Endothelial cell of hepatic sinusoid (primary cell): ENCODE measurements at regions not wholly inside any gene's neighbourhood (a gene's known extent, or its start where the extent isn't known, plus 50 kb on each side); places are given as distances from the start of the nearest gene placed in this dataset.

Experiments used
- in situ Hi-C: cut with HindIII; loops from 2 replicates; pipeline ENCODE4 v1.10.0; 2017; ENCODE audit warnings: low sequenced_read_pairs

DNA sequence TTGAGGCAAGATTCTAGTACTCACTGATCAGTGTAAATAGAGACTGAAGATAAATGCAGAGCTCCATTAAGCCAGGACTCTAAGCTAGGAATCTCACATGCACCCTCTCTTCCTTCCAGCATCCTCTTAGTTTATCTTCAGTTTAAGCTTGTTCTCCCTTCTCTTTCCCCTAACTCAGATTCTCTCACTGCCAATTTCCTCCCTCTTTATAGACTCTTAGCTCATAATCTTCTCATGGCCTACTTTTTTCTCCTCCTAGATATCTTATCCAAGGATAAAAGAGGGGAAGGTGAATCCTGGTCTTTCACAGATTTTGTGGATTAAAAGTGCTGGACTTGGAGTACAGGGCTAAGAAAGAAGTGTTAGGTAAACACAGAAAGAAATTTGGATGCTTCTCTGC lies 108.9 kb upstream of the TENM3 start:
- in situ Hi-C loops: no loop called here

DNA sequence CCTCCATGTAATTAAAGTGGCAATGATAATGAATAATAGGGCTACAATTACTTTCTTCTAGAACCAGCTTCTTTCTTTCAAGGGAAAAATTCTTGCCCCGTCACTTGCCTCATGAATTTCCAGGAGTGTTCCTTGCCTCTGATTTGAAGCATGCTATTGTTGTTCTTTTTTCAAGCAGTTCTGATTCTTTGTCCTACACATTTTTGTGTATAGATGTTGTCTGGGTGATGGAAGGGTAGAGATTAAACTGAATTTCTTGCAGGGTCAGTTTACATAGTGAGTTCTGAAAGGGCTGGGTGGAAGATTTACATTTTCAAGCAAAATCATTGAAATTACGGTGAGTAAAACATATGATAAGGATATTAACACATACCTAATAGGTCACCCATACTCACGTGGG lies 107.0 kb upstream of the TENM3 start:
- in situ Hi-C loops: no loop called here

DNA sequence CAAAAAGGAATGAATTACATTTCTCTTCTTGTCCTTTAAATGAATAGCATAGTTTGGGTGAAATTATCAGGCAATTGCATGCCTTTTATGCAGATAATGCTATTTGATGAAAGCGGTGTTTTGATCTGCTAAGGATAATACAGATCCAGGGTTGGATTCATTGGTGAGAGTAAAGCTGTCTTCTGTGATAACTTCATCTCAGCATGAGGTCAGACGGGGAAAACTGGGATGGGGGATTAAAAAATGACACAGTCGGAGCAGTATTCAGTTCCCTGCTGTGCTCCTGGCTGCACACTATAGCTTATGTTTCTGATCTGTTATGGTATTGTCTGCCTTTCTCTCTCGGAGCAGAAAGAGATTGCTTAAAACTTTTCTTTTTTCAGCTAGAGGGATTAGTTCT lies 105.9 kb upstream of the TENM3 start:
- in situ Hi-C loops: no loop called here

DNA sequence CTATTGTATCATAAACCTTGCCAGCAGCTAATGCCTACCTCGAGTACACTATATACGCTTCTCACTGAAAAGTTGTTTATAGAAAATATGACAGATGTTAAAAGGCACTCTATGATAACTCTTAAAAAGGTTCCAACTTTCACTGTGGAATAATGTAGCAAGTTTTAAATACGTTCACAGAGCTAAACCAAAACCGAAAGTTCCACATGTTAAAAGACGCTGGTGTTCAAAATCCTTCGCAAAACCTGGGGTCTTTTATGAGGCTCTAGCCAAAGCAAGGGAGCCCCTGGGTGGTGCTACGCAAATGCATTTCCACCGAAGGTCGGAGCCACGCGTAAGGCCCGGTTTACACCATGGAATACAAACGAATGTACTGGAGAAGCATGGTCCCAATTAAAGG lies 103.7 kb upstream of the TENM3 start:
- in situ Hi-C loops: no loop called here

DNA sequence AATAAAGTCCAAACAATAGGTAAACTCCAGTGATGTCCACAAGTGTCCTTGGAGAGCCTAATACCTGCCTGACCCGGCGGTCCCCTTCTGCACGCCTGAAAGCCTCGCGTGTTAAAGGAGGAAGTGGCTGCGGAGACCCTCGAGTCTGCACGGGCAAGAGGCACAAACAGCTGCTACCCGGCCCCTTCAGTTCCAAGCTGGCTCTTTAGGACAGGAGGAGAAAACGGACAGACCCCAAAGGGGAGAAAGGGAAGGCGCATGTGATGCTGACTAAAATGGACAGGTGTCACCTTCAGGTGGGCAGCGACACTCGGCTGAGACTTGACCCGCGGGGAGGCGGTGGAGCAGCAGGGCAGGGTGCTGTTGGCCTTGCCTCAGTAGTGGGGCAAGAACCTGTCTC lies 102.7 kb upstream of the TENM3 start:
- in situ Hi-C loops: no loop called here

DNA sequence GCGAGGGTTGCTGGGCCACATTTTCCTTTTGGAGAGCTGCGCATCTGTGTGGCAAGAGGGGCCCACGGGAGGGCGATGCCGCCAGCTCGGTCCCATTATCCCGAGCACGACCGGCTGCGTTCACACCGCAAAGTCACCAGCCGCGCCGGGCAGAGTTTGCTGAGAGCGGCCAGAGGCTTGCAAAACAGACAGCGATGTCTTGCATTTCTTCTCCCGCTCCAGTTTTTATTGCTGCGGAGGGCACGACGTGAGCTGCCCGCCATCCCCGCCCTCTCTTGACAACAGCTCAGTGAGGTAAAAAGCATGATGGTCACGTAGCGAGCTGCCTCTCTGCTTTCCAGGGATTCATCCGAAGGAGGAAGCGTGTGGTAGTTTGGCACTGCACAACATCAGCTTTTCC lies 102.1 kb upstream of the TENM3 start:
- in situ Hi-C loops: no loop called here

DNA sequence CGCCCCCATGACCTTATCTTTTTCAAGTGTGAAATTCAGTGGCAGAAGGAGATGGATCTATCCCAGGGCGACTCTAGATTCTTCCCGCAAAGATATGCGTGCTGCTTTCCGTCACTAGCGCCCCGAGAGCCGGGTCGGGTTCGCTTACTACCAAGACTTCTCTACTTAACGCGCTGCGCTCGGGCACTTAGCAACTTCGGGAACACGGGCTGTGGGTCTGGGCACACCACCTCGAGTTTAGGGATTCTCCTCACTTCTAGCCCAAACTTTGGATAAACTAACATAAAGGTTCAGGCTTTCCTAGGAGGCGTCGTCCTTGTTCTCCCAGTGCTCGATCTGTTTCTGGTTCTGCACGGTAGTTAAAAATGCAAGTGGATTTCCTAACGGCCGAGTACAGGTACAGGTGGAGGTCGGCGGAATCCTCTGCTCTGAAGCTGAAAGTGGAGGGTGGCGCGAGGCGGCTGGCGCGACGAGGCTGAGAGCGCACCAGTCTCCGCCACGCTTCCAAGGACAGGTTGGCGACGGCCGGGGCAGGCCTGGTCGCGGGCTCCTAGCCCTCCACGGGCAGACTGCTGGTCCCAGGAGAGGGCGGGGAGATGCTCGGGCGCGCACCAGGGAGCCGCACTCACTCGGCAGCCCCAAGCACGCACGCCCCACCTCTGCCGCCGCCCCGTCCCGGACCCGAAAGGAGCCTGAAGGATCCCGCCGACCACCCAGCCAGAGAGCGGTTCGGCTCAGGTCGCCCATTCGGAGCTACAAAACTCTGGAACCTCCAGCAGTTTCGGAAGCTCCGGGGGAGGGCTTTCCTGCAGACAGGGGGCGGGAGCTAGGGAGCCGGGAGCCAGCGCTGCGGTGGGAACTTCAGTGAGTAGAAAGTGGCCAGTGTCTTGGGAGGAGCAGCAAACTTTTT lies 100.8 kb upstream of the TENM3 start:
- in situ Hi-C loops: no loop called here

DNA sequence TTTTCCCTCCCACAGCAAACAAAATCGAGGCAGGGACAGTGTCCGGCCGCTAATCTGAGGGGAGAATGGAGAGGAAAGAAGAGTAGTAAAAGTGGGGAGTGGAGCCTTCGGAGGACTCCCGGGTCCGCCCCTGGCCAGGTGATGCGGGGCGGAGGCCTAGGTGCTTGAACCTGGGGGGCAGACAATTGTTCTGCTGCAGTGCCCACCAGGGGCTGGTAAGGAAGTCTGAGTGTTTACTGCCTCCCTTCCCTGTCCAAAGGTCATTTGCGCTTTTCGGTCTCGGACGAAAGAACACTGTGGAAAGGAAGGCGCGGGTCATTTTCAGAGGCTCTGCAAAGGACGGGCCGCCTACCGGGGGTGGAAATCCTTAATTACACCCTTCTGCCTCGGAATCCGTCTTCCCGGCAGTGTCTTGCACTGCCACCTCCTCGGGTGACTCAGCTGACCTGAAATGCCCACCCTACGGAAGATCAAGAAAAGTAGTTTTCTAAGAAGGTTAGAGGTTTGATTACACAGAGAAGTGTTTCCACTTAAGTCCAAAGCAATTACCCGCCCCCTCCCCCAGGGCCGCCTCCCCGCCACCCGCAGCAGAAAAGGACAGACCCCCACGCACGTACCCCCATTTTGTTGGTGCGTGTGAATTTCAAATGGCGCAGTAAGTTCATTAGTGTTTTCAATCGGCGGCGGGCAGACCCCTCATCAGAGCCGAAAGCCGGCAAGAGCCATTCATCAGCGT lies 99.9 kb upstream of the TENM3 start:
- in situ Hi-C loops: no loop called here

DNA sequence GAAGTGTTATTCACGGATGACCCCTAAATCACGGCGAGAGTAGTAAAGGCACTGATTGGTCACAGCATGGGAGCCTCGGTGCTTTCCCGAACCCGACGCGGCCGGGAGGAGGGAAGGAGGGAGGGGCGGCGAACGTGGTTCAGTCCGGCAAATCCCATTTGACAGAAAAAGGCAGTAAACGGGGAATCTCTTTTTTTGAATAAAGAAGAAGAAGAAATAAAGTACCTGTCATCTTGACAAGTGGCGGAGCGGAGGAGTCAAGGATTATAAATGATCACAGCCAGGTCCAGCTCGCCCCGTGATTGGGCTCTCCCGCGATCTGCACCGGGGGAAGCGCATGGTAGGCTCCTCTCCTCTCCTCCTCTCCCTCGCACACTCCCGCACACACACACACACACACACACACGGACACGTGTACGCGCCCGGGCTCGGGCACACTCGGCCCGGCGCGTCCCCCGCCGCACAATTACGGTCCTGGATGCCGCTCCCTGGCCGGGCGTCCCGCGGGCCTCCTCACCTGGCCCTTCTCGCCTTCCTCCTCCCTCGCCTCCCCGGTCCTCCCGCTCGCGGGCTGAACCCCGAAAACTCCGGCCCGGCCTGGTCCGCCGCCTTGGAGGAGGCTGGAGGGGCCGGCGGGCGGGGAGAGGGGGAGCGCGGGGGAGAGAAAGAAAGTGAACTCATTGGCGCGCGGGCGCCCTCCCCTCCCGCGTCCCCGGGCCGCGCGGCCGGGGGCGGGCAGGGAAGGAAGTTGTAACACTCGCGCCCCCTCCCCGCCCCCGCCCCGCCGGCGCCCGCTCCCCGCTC lies 99.2 kb upstream of the TENM3 start:
- in situ Hi-C loops: no loop called here

DNA sequence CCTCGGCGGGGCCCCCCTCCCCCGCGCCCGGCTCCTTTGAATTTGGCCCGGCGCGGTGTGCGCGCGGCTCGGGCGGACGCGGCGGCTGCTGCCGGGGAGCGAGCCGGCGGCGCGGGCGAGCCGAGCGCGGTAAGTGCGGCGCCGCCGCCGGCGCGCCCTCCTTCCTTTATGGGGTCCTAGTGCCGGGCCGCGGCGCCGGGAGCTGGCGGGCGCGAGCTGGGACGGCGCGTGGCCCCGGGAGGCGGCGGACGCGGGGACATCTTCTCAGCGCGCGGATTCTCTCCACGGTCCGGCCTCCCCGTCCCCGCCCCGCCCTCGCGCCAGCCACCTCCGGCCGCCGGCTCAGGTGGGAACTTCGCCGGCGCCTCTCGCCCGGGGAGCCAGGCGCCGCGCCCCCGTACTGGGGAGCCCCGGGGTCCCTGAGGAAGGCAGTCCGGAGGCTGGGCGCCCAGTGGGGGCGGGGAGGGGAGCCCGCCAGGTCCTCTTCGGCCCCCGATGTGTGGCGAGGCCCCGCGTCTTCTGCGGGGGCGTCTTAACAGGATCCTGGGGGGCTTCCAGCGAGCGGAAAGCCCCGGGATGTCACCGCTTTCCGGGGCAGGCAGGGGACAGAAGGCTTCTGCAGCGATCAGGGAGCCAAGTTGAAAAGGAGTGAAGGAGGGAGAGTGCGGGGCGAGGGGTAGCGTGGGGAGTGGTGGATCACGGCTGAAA lies 98.4 kb upstream of the TENM3 start:
- in situ Hi-C loops: no loop called here

DNA sequence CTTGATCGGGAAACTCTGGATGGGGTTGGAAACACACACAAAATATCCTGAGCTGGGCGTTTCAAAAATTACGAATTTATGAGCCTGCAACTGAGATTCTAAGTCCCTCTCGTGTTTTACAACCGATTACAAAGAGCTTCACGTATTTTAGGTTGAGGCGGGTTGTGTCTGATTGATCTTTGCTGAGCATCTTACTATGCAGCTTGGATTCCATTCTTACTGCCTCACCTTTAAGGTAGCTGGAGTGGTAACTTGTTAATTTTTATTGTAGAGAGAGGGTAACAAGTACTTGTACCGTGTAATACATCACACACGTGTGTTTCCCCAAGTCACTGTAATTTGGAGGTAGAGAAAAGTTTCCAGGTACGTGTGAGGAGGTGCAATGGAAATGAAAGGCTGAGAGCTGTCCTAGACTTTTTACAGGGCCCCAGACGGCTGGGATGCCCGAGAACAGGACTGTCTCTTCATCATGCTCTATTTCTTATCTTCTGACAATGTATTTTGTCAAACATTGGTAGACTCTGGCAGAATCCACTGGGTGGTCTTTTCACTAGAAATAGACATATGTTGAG lies 97.8 kb upstream of the TENM3 start:
- in situ Hi-C loops: no loop called here

DNA sequence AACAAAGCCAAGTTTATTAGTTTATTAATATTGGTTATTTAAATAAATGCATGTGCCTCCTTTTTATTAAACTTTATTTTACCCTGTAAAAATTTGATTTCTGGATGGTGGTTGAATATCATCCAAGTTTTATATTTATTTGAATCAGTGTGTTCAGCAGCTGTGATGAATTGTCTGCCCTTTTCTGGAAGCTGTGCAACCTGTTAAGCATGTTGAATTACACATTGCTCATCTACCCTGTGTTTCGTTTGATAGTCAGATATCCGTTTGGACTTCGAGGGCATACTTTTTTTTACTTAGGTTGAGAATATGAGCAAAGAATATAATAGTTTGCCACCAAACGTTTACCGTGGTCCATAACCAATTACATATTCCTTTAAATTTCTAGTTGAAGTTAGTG lies 95.8 kb upstream of the TENM3 start:
- in situ Hi-C loops: no loop called here

DNA sequence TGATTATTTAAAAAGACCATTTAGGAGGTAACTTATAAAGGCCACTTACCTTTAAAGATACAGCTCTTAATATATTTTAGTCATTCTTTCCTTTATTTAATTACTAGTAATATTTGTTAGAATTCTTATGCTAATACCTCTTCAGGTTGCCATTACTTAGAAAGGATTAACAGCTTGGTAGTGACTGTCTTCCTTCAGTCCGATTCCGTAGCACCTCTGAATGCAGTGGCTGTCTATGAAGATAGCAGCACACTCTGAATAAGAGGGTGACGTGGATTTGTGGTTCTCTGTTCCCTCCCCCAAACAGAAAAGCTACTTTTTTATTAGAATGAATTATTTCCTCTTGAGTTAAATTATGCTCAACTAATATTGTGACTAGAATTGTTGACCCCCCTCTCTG lies 92.6 kb upstream of the TENM3 start:
- in situ Hi-C loops: no loop called here

DNA sequence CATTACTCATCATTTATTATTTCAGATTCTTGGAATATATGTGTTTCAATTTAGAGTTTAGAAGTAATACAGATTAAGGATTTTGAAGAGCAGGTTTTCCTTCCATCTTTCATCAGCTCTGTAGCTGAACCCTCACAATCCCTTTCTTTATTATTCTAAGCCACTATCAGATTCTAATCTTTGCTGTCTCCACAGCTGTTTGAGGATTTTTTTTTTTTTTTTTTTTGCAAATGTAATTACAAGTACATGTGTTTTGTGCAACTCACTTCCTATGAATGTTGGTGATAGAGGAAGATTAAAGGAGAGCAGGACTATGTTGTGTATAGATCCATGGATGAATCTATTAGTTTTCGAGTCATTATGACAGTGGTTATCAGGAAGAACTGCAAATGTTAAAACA lies 87.4 kb upstream of the TENM3 start:
- in situ Hi-C loops: no loop called here

DNA sequence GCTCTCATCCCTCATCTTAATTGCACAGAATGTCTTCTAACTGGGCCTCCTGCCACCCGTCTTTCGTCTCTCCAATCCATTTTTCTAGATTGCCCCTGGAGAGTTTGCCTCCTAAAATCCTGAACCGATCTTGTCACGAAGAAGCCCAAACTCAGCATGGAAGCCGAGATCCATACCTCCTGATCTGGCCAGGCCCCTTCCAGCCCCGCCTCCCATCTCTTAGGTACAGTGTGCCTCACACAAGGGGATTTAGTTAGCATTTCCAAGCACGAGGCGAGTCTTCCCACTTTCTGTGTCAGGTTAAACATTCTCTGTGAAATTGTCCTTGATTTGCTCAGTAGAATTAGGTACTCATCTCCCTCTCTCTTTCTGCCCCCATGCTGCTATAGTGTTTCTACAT lies 80.0 kb upstream of the TENM3 start:
- in situ Hi-C loops: no loop called here

DNA sequence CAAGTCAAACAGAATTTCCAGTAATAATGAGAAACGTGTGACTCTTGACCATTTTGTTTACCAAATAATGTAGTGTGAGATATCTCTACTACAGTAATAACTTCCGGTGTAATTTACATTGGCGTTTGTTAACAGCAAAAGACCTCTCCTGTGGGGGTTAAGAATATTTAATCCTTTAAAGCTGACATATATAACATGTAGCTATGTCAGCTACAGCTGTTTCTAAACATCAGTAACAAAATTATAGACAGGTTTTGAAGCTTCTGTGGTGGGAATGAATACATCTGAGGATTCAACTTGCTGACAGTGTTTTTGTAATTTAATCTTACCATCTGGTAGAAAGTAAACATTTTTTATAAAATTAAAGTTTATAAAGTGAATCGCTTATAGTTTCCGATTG lies 73.6 kb upstream of the TENM3 start:
- in situ Hi-C loops: no loop called here

DNA sequence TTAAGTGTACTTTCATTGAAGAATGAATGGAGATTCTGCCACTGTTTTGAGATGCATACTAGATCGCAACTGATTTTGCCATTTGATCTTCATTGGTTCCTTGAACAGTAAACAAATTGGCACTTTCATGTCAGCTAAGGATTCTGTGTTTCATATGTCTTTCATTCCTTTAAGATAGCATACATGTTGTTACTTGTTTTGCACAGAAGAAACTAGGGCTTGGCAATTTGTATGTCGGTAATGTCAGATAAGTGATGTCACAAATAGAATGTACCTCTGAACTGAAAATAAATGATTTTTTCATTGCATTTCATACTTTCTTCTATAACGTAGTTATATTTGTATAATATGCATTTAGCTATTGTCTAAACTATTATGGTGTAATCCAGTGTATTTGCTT lies 73.2 kb upstream of the TENM3 start:
- in situ Hi-C loops: no loop called here

DNA sequence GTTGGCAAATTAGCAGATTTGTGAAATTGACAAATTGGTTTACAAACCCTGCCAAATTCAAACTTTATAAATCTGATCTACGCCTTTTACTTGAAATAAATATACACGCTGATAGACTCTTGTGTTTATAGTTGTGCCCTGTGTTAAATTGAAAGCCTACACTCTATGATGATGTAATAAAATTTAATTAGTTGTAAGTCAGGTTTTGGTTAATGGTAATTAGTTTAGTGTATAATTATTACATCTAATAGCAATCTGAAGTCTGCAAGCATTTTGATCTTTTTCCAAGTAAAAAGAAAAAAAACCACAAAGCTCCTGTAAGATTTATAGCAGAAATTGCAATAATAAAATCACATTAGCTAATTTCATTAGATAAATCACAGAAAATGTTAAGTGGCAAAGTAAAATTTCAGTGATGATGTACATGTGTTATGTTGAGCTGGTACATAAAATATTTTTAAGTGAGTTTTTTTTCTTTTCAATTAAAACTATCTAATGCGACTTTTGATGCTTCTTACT lies 72.7 kb upstream of the TENM3 start:
- in situ Hi-C loops: no loop called here

DNA sequence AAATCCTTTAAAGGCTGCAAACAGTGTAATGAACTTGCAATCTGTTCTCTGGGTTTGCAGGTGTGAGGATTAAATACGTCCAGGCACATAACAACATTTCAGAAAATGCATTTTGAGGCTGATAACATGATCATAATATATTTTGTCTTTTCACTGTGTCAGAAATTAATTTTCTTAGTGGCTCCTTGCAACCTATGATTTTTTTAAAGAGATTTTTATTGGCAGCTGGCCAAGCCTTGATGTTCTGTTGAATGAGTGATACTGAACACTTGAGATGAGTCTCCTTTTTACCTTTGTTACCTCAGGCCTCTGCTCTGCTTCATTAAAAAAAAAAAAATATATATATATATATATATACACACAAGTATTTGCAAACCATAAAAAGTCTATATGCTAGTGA lies 68.2 kb upstream of the TENM3 start:
- in situ Hi-C loops: no loop called here

DNA sequence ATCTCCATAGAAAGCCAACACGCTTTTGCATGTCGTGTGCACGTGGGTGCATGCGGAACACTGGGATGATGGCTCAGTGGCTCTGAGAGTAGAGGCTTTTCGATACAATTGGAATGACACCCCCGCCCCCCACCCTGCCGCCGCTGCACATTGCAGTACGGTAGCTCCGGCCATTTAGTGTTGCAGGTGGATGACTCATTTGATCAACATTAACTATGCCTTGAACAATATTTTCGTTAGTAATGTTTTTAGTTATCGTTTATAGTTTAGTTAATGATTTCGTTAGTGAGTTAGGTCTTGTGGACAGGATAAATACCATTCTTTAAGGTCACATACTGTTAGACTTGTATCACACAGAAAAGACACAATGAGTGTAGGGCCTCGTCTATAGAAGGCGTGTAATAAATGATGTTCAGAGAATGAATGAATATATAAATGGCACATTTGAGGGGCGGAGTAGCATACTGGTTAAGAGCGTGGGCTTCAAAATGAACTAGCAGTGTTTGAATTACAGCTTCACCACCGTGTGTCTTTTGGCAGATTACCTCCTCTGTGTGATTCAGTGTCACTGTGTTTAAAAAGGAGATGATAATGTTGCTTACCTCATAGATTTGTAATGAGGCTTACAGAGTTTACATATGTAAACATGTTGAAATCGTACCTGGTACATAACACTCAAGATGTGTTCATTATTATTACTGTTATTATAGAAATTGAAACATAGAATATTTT lies 67.2 kb upstream of the TENM3 start:
- in situ Hi-C loops: no loop called here
